C4-2B (cell line): ENCODE measurements at regions not wholly inside any gene's neighbourhood (a gene's known extent, or its start where the extent isn't known, plus 50 kb on each side); places are given as distances from the start of the nearest gene placed in this dataset.

Experiments used
- H3K27ac ChIP-seq: fragments of 450-650 bp; 2 replicates; pipeline ENCODE4 v1.5.1; 2017
- CTCF ChIP-seq: fragments of 450-650 bp; conservative IDR thresholded peaks from 2 replicates; pipeline ENCODE4 v1.5.1; 2017; ENCODE audit warnings: mild to moderate bottlenecking
- ZFX ChIP-seq: fragments of 450-650 bp; IDR thresholded peaks from 2 replicates; pipeline ENCODE4 v1.6.1; 2017

GRCh38 chr1:214715126-214715525 lies 112.1 kb downstream of the CENPF start:
- no peak for TF ChIP-seq CTCF
- no peak for TF ChIP-seq ZFX
- H3K27ac ChIP-seq, result no peak overlapping the region

- TF ChIP-seq ZFX (no peak), CTCF (no peak)
- H3K27ac ChIP-seq, result no peak overlapping the region
These were observed 114.4 kb downstream of the CENPF start for GRCh38 chr1:214717351-214717750.

DNA sequence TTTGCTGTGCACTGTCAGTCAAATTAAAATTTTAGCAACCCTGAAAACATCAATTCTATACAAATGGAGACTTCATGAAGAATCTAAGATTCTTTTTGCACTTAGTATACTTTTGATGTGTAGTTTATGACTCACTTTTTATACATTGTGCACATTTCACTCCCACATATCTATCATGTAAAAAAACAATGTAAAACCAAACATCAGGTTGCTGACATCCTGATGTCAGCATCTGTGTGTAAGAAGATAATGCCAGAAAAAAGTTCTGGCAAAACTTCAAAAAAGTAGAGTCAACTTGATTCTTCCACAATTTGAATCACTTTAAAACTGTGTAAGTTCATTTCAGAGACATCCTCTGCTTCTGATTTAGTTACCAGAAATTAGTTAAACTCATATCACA lies 115.7 kb downstream of the CENPF start:
- TF ChIP-seq CTCF, result no peak
- TF ChIP-seq ZFX, result no peak

DNA sequence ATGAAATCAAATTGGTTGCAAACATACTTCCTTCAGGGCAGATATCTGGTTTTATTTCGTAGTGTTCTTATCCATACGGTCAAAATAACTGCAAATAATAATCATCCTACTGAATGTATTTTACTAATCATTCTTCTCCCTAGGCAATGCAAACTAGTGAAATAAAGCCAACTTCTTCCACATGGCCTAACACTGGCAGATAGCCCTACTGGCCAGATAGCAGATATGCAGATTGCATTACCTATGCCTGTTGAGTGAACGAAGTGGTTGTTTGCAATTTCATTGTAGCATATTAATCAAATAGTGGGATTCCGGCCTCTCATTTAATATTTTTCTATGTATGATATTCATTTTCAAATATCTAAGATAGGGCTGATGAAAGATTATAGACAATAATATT lies 116.2 kb downstream of the CENPF start:
- TF ChIP-seq ZFX (no peak), CTCF (no peak)
- H3K27ac ChIP-seq, result no peak overlapping the region

More for the DNA sequence above, 115.7 kb downstream of the CENPF start:
- H3K27ac ChIP-seq, result no peak overlapping the region

DNA sequence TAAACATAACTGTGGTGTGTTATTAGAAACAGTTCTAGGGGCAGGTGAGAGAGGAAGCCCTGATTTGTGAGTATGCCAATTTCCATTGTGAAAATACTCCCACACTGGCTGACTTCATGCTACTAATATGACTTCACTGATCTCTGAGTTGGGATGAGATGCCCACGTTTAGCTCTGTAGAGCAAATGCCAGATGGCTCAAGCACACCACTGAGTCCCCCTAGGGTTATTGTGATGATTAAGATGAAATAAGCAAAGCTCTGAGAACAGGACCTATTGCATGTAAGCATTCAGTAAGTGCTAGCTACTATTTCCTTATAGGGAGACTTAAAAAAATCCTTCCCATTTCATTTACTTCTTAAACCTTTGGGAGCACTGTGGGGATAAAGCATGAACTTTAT lies 117.6 kb downstream of the CENPF start:
- no peak overlapping the region for H3K27ac ChIP-seq
- TF ChIP-seq CTCF (no peak), ZFX (no peak)

GRCh38 chr1:214727274-214727673 lies 124.3 kb downstream of the CENPF start:
- H3K27ac ChIP-seq, result no peak overlapping the region
- TF ChIP-seq CTCF, result no peak
- TF ChIP-seq ZFX, result no peak

GRCh38 chr1:214739621-214740238 lies 136.7 kb downstream of the CENPF start:
- no peak overlapping the region for H3K27ac ChIP-seq
- TF ChIP-seq CTCF (no peak), ZFX (no peak)
